Mesenchymal stem cell (in vitro differentiated cells and primary cell): ENCODE measurements at regions not wholly inside any gene's neighbourhood (a gene's known extent, or its start where the extent isn't known, plus 50 kb on each side); places are given as distances from the start of the nearest gene placed in this dataset.
A peak's percentile ranks its signal among the peaks of the same experiment; 100 is the strongest.

Experiments used
- DNase-seq: peaks from one replicate; pipeline ENCODE4 v3.0.0-alpha.2; 2013
- H2AFZ ChIP-seq: one replicate; pipeline ENCODE4 v1.6.1; 2013; ENCODE audit warnings: low read depth, mild to moderate bottlenecking, control low read depth, inconsistent platforms, low read length, moderate library complexity
- H2AK5ac ChIP-seq: 2 replicates; pipeline ENCODE4 v1.6.1; 2013; ENCODE audit warnings: low read length, moderate library complexity, mild to moderate bottlenecking, inconsistent platforms; ENCODE audit not compliant: severe bottlenecking
- H2BK120ac ChIP-seq: one replicate; pipeline ENCODE4 v1.6.1; 2013; ENCODE audit warnings: low read depth, mild to moderate bottlenecking, inconsistent platforms, low read length, moderate library complexity
- H2BK12ac ChIP-seq, 2 experiments: one replicate each; pipeline ENCODE4 v1.6.1; 2013; ENCODE audit warnings: inconsistent platforms in 2 of 2, low read length in 2 of 2, mild to moderate bottlenecking in 2 of 2, moderate library complexity in 2 of 2, control low read depth in 1 of 2
- H2BK15ac ChIP-seq: one replicate; pipeline ENCODE4 v1.6.1; 2013; ENCODE audit warnings: mild to moderate bottlenecking, low read depth, inconsistent platforms; ENCODE audit not compliant: poor library complexity, severe bottlenecking
- H2BK5ac ChIP-seq: 2 replicates; pipeline ENCODE4 v1.6.1; 2013; ENCODE audit warnings: low read depth, mild to moderate bottlenecking, low read length, control low read depth, inconsistent platforms; ENCODE audit not compliant: poor library complexity, severe bottlenecking
- H3K14ac ChIP-seq, 2 experiments: one replicate each; pipeline ENCODE4 v1.6.1; 2013; ENCODE audit warnings: inconsistent platforms in 2 of 2, low read length in 2 of 2, control low read depth in 1 of 2, mild to moderate bottlenecking in 1 of 2, moderate library complexity in 1 of 2
- H3K18ac ChIP-seq, 2 experiments: one replicate each; pipeline ENCODE4 v1.6.1; 2013; ENCODE audit warnings: inconsistent platforms in 2 of 2, low read length in 2 of 2, control low read depth in 1 of 2, low read depth in 1 of 2, mild to moderate bottlenecking in 1 of 2
- H3K23ac ChIP-seq, 2 experiments: one replicate each; pipeline ENCODE4 v1.6.1; 2013; ENCODE audit warnings: inconsistent platforms in 2 of 2, low read length in 2 of 2, mild to moderate bottlenecking in 2 of 2, moderate library complexity in 2 of 2, control low read depth in 1 of 2
- H3K27ac ChIP-seq: 2 replicates; pipeline ENCODE4 v1.5.1; 2013; ENCODE audit warnings: mild to moderate bottlenecking, moderate library complexity, low read length, control low read depth, inconsistent platforms; ENCODE audit not compliant: poor library complexity, severe bottlenecking
- H3K27me3 ChIP-seq, 2 experiments: 2 replicates each; pipeline versions ENCODE4 v1.6.1 to v1.7.0; 2013; ENCODE audit warnings: low read length in 2 of 2, mild to moderate bottlenecking in 2 of 2, moderate library complexity in 2 of 2, control low read depth in 1 of 2, inconsistent platforms in 1 of 2; ENCODE audit not compliant: control insufficient read depth in 1 of 2, insufficient read depth in 1 of 2
- H3K36me3 ChIP-seq, 2 experiments: 2 replicates each; pipeline versions ENCODE4 v1.6.1 to v1.7.0; 2013; ENCODE audit warnings: low read length in 2 of 2, control low read depth in 1 of 2, inconsistent platforms in 1 of 2, low read depth in 1 of 2, mild to moderate bottlenecking in 1 of 2; ENCODE audit not compliant: insufficient read depth in 2 of 2, control insufficient read depth in 1 of 2
- H3K4ac ChIP-seq, 2 experiments: one replicate each; pipeline ENCODE4 v1.6.1; 2013; ENCODE audit warnings: inconsistent platforms in 2 of 2, low read length in 2 of 2, mild to moderate bottlenecking in 2 of 2, moderate library complexity in 2 of 2, control low read depth in 1 of 2, low read depth in 1 of 2
- H3K4me1 ChIP-seq: 2 replicates; pipeline ENCODE4 v1.6.1; 2013; ENCODE audit warnings: low read depth, low read length, control low read depth; ENCODE audit not compliant: control insufficient read depth, insufficient read depth
- H3K4me2 ChIP-seq: 2 replicates; pipeline ENCODE4 v1.6.1; 2013; ENCODE audit warnings: low read length, mild to moderate bottlenecking, inconsistent platforms; ENCODE audit not compliant: poor library complexity, severe bottlenecking
- H3K4me3 ChIP-seq, 2 experiments: 2 replicates each; pipeline versions ENCODE4 v1.5.1 to v1.7.0; 2013; ENCODE audit warnings: low read length in 2 of 2, mild to moderate bottlenecking in 2 of 2, control low read depth in 1 of 2, low read depth in 1 of 2; ENCODE audit not compliant: insufficient read depth in 1 of 2
- H3K79me1 ChIP-seq: replicated peaks from 2 replicates; pipeline ENCODE4 v1.6.1; 2013; ENCODE audit warnings: mild to moderate bottlenecking, control low read depth, low read length, inconsistent platforms; ENCODE audit not compliant: poor library complexity, severe bottlenecking
- H3K9ac ChIP-seq: 2 replicates; pipeline ENCODE4 v1.7.0; 2013; ENCODE audit warnings: mild to moderate bottlenecking, low read length, moderate library complexity
- H3K9me3 ChIP-seq: 2 replicates; pipeline ENCODE4 v1.7.0; 2013; ENCODE audit warnings: mild to moderate bottlenecking, low read length; ENCODE audit not compliant: control insufficient read depth
- H4K8ac ChIP-seq: one replicate; pipeline ENCODE4 v1.6.1; 2013; ENCODE audit warnings: inconsistent platforms, mild to moderate bottlenecking, low read length, moderate library complexity
- H4K91ac ChIP-seq: one replicate; pipeline ENCODE4 v1.6.1; 2013; ENCODE audit warnings: mild to moderate bottlenecking, low read length, inconsistent platforms
- WGBS: methylation state at CpG from one replicate; pipeline ENCODE4 v1.1.7; 2013; ENCODE audit warnings: mixed read lengths; 5-methylcytosine and 5-hydroxymethylcytosine counted together

DNA sequence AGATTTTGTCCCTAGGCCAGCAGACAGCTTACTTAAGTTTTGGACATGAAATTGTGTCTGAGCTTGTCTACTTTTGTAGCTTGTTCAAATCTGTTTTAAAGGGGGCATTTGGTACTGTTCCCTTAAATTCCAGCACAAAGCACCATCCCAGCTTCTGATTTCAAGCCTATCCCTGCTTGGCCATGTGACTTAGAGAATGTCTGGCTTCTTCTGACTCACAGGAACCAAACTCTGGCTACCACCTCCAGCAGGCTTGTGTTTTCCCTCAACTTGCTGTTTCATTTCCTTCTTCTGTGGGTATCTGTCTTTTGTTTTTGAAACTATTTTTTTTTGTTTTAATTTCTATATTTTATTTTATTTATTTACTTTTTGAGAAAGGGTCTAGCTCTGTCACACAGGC, 97.9 kb upstream of the FZD8 start:
- Histone ChIP-seq H2AK5ac (no peak overlapping the region), H3K18ac (no peak overlapping the region), H4K8ac (no peak overlapping the region), H3K23ac (no peak overlapping the region), H3K4me3 (no peak overlapping the region), H3K4ac (no peak overlapping the region), H3K4me2 (no peak overlapping the region), H3K27me3 (no peaks in the 10 kb centered on the region), H3K36me3 (no peaks in the 10 kb centered on the region), H2BK5ac (no peak overlapping the region), H3K4me1 (no peaks in the 10 kb centered on the region), H3K9ac (no peak overlapping the region), H2BK15ac (no peak overlapping the region), H3K9me3 (no peaks in the 10 kb centered on the region), H2AFZ (no peak overlapping the region), H3K14ac (no peak overlapping the region), H2BK120ac (no peak overlapping the region), H2BK12ac (no peak overlapping the region), H3K79me1 (no peaks in the 10 kb centered on the region), H3K27ac (peak overlapping the region; percentile 51), H4K91ac (no peak overlapping the region)
- peak; percentile 56 for DNase-seq

DNA sequence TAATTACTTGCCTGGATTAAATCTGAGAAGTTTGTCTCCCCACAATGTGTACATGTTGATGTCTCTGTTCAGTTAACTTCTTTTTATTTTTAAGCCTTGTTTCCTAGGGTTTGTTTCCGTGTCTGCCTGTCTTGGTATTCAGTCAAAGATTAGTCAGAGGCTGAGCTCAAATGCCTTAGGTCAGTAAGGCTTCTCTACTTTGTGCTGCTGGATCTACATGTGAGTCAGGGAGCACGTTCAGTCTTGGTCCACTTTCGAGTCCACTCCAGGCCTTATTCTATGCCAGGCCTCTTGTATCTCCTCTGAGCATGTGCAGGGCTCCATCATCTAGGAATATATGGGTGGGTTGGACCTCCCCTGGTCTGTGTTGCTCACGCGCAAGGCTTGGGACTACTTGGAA, 93.3 kb upstream of the FZD8 start:
- Histone ChIP-seq H3K14ac (no peak overlapping the region), H3K27me3 (no peaks in the 10 kb centered on the region), H3K27ac (peak overlapping the region; percentile 12), H3K4me1 (no peaks in the 10 kb centered on the region), H2BK12ac (peak overlapping the region in 1 of 2 experiments; percentile 21), H2BK15ac (peak overlapping the region; percentile 28), H4K91ac (no peak overlapping the region), H3K4me2 (no peak overlapping the region), H2AFZ (no peak overlapping the region), H3K79me1 (no peaks in the 10 kb centered on the region), H3K9ac (peak overlapping the region; percentile 86), H3K4ac (peak overlapping the region in 1 of 2 experiments; percentile 11), H3K4me3 (peak overlapping the region in 1 of 2 experiments; percentile 32), H2BK5ac (no peak overlapping the region), H2BK120ac (no peak overlapping the region), H3K36me3 (no peaks in the 10 kb centered on the region), H4K8ac (peak overlapping the region; percentile 41), H3K9me3 (no peaks in the 10 kb centered on the region), H3K18ac (peak overlapping the region; percentile 41 to 49), H3K23ac (no peak overlapping the region), H2AK5ac (no peak overlapping the region)
- 72% methylated on average over 5 of the region's 5 CpGs for WGBS
- DNase-seq: peak; percentile 87

DNA sequence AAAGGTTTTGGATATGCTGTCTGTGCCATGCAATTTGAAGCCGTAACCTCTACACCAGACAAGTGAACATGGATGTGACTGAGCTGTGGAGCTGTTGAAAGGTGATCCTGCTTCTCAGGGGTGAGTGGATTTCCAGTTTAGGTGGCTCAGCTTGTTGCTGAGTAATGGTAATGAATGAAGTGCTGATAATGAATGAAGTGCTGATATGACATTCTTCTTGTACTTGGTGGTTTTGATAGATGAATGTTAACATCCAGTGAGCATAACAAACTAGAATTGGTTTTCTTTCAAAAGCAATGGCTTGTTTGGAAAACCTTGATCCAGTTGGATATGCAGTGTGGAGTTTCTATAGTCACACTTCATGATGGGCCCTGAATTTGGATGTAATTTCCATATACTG, 89.7 kb upstream of the FZD8 start:
- Histone ChIP-seq H4K8ac (no peak overlapping the region), H2BK5ac (no peak overlapping the region), H3K27ac (no peak overlapping the region), H3K4me1 (no peaks in the 10 kb centered on the region), H3K9ac (no peak overlapping the region), H2AK5ac (no peak overlapping the region), H2BK120ac (no peak overlapping the region), H2BK15ac (no peak overlapping the region), H3K23ac (no peak overlapping the region), H3K36me3 (no peaks in the 10 kb centered on the region), H3K4me3 (no peak overlapping the region), H3K14ac (no peak overlapping the region), H3K27me3 (no peaks in the 10 kb centered on the region), H3K18ac (no peak overlapping the region), H2AFZ (no peak overlapping the region), H2BK12ac (peak overlapping the region in 1 of 2 experiments; percentile 6), H3K4me2 (no peak overlapping the region), H3K4ac (no peak overlapping the region), H3K79me1 (no peaks in the 10 kb centered on the region), H4K91ac (no peak overlapping the region), H3K9me3 (no peaks in the 10 kb centered on the region)
- WGBS: 100% methylated on average over 1 of the region's 1 CpG
- no peak for DNase-seq

DNA sequence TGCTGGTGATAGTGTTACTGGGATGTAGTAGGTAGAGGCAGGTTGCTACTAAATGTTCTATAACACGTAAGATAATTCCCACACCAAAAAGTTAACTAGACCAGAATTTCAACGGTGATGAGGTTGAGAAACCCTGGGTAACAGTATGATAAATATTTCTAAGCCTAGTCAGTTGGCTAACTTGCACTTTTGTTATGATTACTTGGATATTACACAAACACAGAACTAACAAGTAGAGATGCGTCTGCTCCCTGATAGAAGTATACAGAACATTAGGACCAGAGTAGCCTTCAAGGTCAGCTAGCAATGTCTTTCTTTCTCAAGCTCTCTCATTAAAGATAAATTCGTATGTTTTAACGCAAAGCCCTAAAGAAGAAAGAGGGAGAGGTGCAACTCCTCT, 86.2 kb upstream of the FZD8 start:
- WGBS: 82% methylated on average over 3 of the region's 5 CpGs
- Histone ChIP-seq H3K14ac (no peak overlapping the region), H2AFZ (no peak overlapping the region), H3K23ac (no peak overlapping the region), H3K4me1 (no peaks in the 10 kb centered on the region), H3K9ac (no peak overlapping the region), H3K27ac (no peak overlapping the region), H2BK5ac (no peak overlapping the region), H2BK12ac (peak overlapping the region; percentile 7 to 84), H4K8ac (peak overlapping the region; percentile 60), H3K36me3 (no peaks in the 10 kb centered on the region), H3K27me3 (peaks cover 2 to 4% of the 10 kb centered on the region in 2 experiments), H4K91ac (no peak overlapping the region), H3K18ac (no peak overlapping the region), H3K4ac (no peak overlapping the region), H3K79me1 (no peaks in the 10 kb centered on the region), H3K4me3 (no peak overlapping the region), H2AK5ac (no peak overlapping the region), H2BK15ac (peak overlapping the region; percentile 23), H3K9me3 (no peaks in the 10 kb centered on the region), H2BK120ac (no peak overlapping the region), H3K4me2 (no peak overlapping the region)
- DNase-seq: peak; percentile 61
